ENCODE measurements at regions not wholly inside any gene's neighbourhood (a gene's known extent, or its start where the extent isn't known, plus 50 kb on each side); places are given as distances from the start of the nearest gene placed in this dataset.

GRCh38 chr12:59839514-59839913 lies 243.7 kb downstream of the SLC16A7 start:
- DNase-seq, result no peak

GRCh38 chr12:59843260-59843843 lies 247.5 kb downstream of the SLC16A7 start:
- DNase-seq, result no peak

- no peak for DNase-seq
These were observed 248.9 kb downstream of the SLC16A7 start for GRCh38 chr12:59844750-59845149.

GRCh38 chr12:59845293-59845692 lies 249.5 kb downstream of the SLC16A7 start:
- no peak for DNase-seq

GRCh38 chr12:59847127-59847526 lies 251.3 kb downstream of the SLC16A7 start:
- no peak for DNase-seq

- no peak for DNase-seq
These were observed 254.4 kb downstream of the SLC16A7 start for GRCh38 chr12:59850268-59850667.

GRCh38 chr12:59858508-59859170 lies 262.8 kb downstream of the SLC16A7 start:
- DNase-seq, result no peak

- DNase-seq, result no peak
These were observed 263.3 kb downstream of the SLC16A7 start for GRCh38 chr12:59859171-59859510.

GRCh38 chr12:59861635-59862034 lies 265.8 kb downstream of the SLC16A7 start:
- no peak for DNase-seq

- DNase-seq, result no peak
These were observed 271.2 kb downstream of the SLC16A7 start for GRCh38 chr12:59867055-59867454.

- DNase-seq, result no peak
These were observed 271.9 kb downstream of the SLC16A7 start for GRCh38 chr12:59867689-59868088.

GRCh38 chr12:59871779-59872178 lies 275.9 kb downstream of the SLC16A7 start:
- no peak for DNase-seq

GRCh38 chr12:59873136-59873535 lies 277.3 kb downstream of the SLC16A7 start:
- no peak for DNase-seq

- no peak for DNase-seq
These were observed 279.0 kb downstream of the SLC16A7 start for GRCh38 chr12:59874781-59875180.

GRCh38 chr12:59886131-59886733 lies 290.4 kb downstream of the SLC16A7 start:
- no peak for DNase-seq

- DNase-seq, result no peak
These were observed 291.3 kb downstream of the SLC16A7 start for GRCh38 chr12:59887178-59887577.

- no peak for DNase-seq
These were observed 295.2 kb downstream of the SLC16A7 start for GRCh38 chr12:59890896-59891579.

- no peak for DNase-seq
These were observed 299.4 kb downstream of the SLC16A7 start for GRCh38 chr12:59895166-59895775.

- DNase-seq, result no peak
These were observed 309.2 kb downstream of the SLC16A7 start for GRCh38 chr12:59904874-59905521.

GRCh38 chr12:59911516-59911915 lies 315.7 kb downstream of the SLC16A7 start:
- no peak for DNase-seq

- DNase-seq, result no peak
These were observed 321.2 kb downstream of the SLC16A7 start for GRCh38 chr12:59916988-59917387.

GRCh38 chr12:59927032-59927431 lies 331.2 kb downstream of the SLC16A7 start:
- DNase-seq, result no peak

- DNase-seq, result no peak
These were observed 332.6 kb downstream of the SLC16A7 start for GRCh38 chr12:59928416-59928815.

All from activated CD4-positive, alpha-beta T cell treated with anti-CD3 and anti-CD28 coated beads, Interleukin-2, amount 50 U/mL, for 16 hours (primary cell).